Chondrocyte (in vitro differentiated cells): ENCODE measurements at regions not wholly inside any gene's neighbourhood (a gene's known extent, or its start where the extent isn't known, plus 50 kb on each side); places are given as distances from the start of the nearest gene placed in this dataset. TPM values are rescaled to one million over a fixed set of nuclear protein-coding genes. Genes with fewer than 3 reads are reported as not detected.
A peak's percentile ranks its signal among the peaks of the same experiment; 100 is the strongest.
"Not testable (repeated sequence)": the region's sequence is repeated elsewhere in the genome, so short reads cannot be mapped to it uniquely, and the experiment has no call there.

Experiments
- DNase-seq: peaks from one replicate; pipeline ENCODE4 v3.0.0; 2021; ENCODE audit warnings: mixed read lengths, low spot score
- H3K27ac Mint-ChIP-seq: one replicate; pipeline ENCODE4 v1.8.0; 2021; ENCODE audit warnings: mild to moderate bottlenecking, moderate library complexity, mixed read lengths; ENCODE audit not compliant: unreplicated experiment
- H3K27me3 Mint-ChIP-seq: 2 replicates; pipeline ENCODE4 v1.8.0; 2021; ENCODE audit warnings: low read depth, mixed read lengths
- H3K36me3 Mint-ChIP-seq: 2 replicates; pipeline ENCODE4 v1.8.0; 2021; ENCODE audit warnings: low read depth, mixed read lengths
- H3K4me1 Mint-ChIP-seq: 2 replicates; pipeline ENCODE4 v1.8.0; 2021; ENCODE audit warnings: low read depth, mild to moderate bottlenecking, mixed read lengths
- H3K4me3 Mint-ChIP-seq: one replicate; pipeline ENCODE4 v1.8.0; 2021; ENCODE audit warnings: mild to moderate bottlenecking, moderate library complexity, mixed read lengths; ENCODE audit not compliant: unreplicated experiment
- H3K9me3 Mint-ChIP-seq: 2 replicates; pipeline ENCODE4 v1.8.0; 2021; ENCODE audit warnings: low read depth, mixed read lengths
- microRNA-seq: library from miRNA; unstranded; fragments of <30 nt; microRNA quantifications from one replicate; pipeline ENCODE4 v1.2.0, GENCODE V29; 2020; ENCODE audit warnings: borderline number of aligned reads
- TF ChIP-seq, protein P1 (sequence below): fragments of 200-600 bp; sonication (generic); IDR thresholded peaks from 2 replicates; pipeline ENCODE4 v1.5.0; 2021; ENCODE audit warnings: antibody characterized with exemption, mild to moderate bottlenecking, moderate library complexity

- not testable (repeated sequence) for H3K27me3 Mint-ChIP-seq, DNase-seq, H3K36me3 Mint-ChIP-seq, H3K4me3 Mint-ChIP-seq, H3K4me1 Mint-ChIP-seq, H3K27ac Mint-ChIP-seq
- peaks cover 12% of the 10 kb centered on the region for H3K9me3 Mint-ChIP-seq
- TF ChIP-seq, protein P1, sequence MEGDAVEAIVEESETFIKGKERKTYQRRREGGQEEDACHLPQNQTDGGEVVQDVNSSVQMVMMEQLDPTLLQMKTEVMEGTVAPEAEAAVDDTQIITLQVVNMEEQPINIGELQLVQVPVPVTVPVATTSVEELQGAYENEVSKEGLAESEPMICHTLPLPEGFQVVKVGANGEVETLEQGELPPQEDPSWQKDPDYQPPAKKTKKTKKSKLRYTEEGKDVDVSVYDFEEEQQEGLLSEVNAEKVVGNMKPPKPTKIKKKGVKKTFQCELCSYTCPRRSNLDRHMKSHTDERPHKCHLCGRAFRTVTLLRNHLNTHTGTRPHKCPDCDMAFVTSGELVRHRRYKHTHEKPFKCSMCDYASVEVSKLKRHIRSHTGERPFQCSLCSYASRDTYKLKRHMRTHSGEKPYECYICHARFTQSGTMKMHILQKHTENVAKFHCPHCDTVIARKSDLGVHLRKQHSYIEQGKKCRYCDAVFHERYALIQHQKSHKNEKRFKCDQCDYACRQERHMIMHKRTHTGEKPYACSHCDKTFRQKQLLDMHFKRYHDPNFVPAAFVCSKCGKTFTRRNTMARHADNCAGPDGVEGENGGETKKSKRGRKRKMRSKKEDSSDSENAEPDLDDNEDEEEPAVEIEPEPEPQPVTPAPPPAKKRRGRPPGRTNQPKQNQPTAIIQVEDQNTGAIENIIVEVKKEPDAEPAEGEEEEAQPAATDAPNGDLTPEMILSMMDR = peak; percentile 29
Observed at GRCh38 chr3:111006485-111006884, 65.1 kb upstream of the NECTIN3 start.

GRCh38 chr3:111012388-111013248 lies 59.0 kb upstream of the NECTIN3 start:
- H3K9me3 Mint-ChIP-seq = no peaks in the 10 kb centered on the region
- TF ChIP-seq, protein P1 = peak; percentile 43
- H3K27me3 Mint-ChIP-seq = no peaks in the 10 kb centered on the region
- no peaks in the 10 kb centered on the region for H3K4me1 Mint-ChIP-seq
- H3K4me3 Mint-ChIP-seq = no peak overlapping the region
- DNase-seq = no peak
- no peak overlapping the region for H3K27ac Mint-ChIP-seq
- no peaks in the 10 kb centered on the region for H3K36me3 Mint-ChIP-seq

Small RNA genes in the stretch of these regions (microRNA-seq; reads per million reads assigned to microRNA genes)
- not detected for gene MIR4445
